ENCODE measurements at regions not wholly inside any gene's neighbourhood (a gene's known extent, or its start where the extent isn't known, plus 50 kb on each side); places are given as distances from the start of the nearest gene placed in this dataset.

DNA sequence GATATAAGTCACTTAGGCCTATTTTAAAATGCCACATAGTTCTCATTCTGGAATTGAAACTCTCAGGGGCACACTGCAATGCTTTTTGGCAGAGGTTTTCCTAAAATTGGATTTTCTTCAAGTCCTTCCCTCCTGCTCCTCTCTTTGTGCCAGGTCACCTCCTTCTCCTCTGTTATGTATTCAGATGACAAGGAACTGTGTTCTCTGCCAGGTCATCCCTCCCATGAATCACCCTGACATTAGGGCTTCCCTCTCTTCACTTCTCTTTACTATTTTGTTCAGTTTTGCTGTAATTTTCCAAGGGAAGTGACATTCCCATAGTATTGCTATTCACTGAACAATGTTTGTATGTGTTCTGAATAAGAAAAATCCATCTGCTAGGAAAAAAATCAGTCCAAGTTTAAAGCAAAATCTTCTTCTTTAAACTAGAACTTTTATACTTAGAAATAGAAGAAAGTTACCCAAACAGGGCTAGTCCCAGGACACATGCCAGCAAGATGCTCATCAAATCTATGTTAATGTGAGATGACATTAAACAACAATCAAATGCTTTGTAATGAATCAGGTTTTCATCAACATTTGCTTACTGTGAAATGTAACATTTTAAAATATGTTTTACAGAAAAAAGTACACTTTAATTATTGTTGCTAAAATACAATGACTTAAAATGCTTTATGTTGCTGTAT lies 461.1 kb downstream of the MMUT start:
- TF ChIP-seq, protein P1, sequence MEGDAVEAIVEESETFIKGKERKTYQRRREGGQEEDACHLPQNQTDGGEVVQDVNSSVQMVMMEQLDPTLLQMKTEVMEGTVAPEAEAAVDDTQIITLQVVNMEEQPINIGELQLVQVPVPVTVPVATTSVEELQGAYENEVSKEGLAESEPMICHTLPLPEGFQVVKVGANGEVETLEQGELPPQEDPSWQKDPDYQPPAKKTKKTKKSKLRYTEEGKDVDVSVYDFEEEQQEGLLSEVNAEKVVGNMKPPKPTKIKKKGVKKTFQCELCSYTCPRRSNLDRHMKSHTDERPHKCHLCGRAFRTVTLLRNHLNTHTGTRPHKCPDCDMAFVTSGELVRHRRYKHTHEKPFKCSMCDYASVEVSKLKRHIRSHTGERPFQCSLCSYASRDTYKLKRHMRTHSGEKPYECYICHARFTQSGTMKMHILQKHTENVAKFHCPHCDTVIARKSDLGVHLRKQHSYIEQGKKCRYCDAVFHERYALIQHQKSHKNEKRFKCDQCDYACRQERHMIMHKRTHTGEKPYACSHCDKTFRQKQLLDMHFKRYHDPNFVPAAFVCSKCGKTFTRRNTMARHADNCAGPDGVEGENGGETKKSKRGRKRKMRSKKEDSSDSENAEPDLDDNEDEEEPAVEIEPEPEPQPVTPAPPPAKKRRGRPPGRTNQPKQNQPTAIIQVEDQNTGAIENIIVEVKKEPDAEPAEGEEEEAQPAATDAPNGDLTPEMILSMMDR (IDR thresholded peaks at IDR 0.05; ENCODE audit: insufficient read depth, low read length, poor library complexity, severe bottlenecking): no peak
- Histone ChIP-seq H3K4me3 (replicated peaks; ENCODE audit: low read depth, low read length) (no peak overlapping the region), H3K27me3 (replicated peaks; ENCODE audit: control insufficient read depth, insufficient read depth, low read length) (no peaks in the 10 kb centered on the region), H3K36me3 (ENCODE audit: control insufficient read depth, insufficient read depth, low read length) (no peaks in the 10 kb centered on the region)
- no peak for DNase-seq (ENCODE audit: extremely low read depth, insufficient read length)

DNA sequence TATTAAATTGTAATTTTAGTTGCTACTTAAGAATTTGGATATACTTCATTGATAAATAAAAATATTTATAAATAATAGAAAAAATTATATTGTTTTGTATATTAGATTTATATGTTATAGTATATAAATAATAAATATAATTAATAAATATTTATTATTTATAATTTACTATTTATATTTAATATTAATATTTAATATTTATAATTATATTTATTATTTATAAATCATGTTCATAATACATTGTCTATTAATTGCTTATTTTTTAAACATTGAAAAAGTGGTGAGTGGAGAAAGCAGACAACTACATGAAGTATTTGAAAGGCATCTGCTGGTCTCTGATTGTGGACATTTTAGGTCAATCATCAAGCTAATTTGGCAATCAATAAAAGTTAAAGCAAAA lies 464.5 kb downstream of the MMUT start:
- Histone ChIP-seq H3K36me3 (ENCODE audit: control insufficient read depth, insufficient read depth, low read length) (no peaks in the 10 kb centered on the region), H3K4me3 (replicated peaks; ENCODE audit: low read depth, low read length) (no peak overlapping the region), H3K27me3 (replicated peaks; ENCODE audit: control insufficient read depth, insufficient read depth, low read length) (no peaks in the 10 kb centered on the region)
- no peak for DNase-seq (ENCODE audit: extremely low read depth, insufficient read length)
- TF ChIP-seq, protein P1 (IDR thresholded peaks at IDR 0.05; ENCODE audit: insufficient read depth, low read length, poor library complexity, severe bottlenecking): no peak

- TF ChIP-seq, protein P1 (IDR thresholded peaks at IDR 0.05; ENCODE audit: insufficient read depth, low read length, poor library complexity, severe bottlenecking): no peak
- no peaks in the 10 kb centered on the region for H3K36me3 ChIP-seq (ENCODE audit: control insufficient read depth, insufficient read depth, low read length)
- no peak overlapping the region for H3K4me3 ChIP-seq (replicated peaks; ENCODE audit: low read depth, low read length)
- H3K27me3 ChIP-seq (replicated peaks; ENCODE audit: control insufficient read depth, insufficient read depth, low read length): no peaks in the 10 kb centered on the region
- no peak for DNase-seq (ENCODE audit: extremely low read depth, insufficient read length)
Observed at GRCh38 chr6:48996461-48997119, 466.5 kb downstream of the MMUT start.

DNA sequence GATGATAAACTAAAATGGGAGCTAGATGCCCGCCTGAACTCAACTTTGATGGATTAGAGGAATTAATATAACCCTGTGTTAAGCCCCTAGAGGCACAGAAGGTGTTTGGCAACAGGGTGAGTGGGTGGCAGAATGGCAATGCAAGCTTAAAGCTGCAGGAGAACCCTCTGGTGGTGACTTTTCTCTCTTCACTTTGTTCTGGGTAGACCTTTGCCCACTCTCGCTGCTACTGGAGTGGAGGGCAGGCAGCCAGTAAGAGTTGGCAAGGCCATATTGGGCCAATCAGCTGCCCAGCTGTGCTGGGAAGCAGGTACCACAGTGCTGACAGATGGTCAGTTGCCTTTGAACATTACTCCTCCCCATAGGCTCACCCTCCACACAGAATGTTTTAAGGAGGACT lies 468.2 kb downstream of the MMUT start:
- Histone ChIP-seq H3K36me3 (ENCODE audit: control insufficient read depth, insufficient read depth, low read length) (no peaks in the 10 kb centered on the region), H3K27me3 (replicated peaks; ENCODE audit: control insufficient read depth, insufficient read depth, low read length) (no peaks in the 10 kb centered on the region), H3K4me3 (replicated peaks; ENCODE audit: low read depth, low read length) (no peak overlapping the region)
- TF ChIP-seq, protein P1 (IDR thresholded peaks at IDR 0.05; ENCODE audit: insufficient read depth, low read length, poor library complexity, severe bottlenecking): no peak
- no peak for DNase-seq (ENCODE audit: extremely low read depth, insufficient read length)

- H3K27me3 ChIP-seq (replicated peaks; ENCODE audit: control insufficient read depth, insufficient read depth, low read length): no peaks in the 10 kb centered on the region
- TF ChIP-seq, protein P1 (IDR thresholded peaks at IDR 0.05; ENCODE audit: insufficient read depth, low read length, poor library complexity, severe bottlenecking): no peak
- no peak for DNase-seq (ENCODE audit: extremely low read depth, insufficient read length)
- H3K36me3 ChIP-seq (ENCODE audit: control insufficient read depth, insufficient read depth, low read length): no peaks in the 10 kb centered on the region
- no peak overlapping the region for H3K4me3 ChIP-seq (replicated peaks; ENCODE audit: low read depth, low read length)
Observed at GRCh38 chr6:48990739-48991138, 472.3 kb downstream of the MMUT start.
